ENCODE measurements at regions not wholly inside any gene's neighbourhood (a gene's known extent, or its start where the extent isn't known, plus 50 kb on each side); places are given as distances from the start of the nearest gene placed in this dataset.

- H3K4me3 ChIP-seq = peak overlapping the region; percentile 37
- H3K9me3 Mint-ChIP-seq = no peaks in the 10 kb centered on the region
- peaks cover 4% of the 10 kb centered on the region for H3K36me3 ChIP-seq
- TF ChIP-seq CTCF (IDR thresholded peaks at IDR 0.05) (no peak), EZH2phosphoT487 (IDR thresholded peaks at IDR 0.05) (no peak), EZH2 (IDR thresholded peaks at IDR 0.05) (no peak)
- peaks cover 65% of the 10 kb centered on the region for H3F3A ChIP-seq (ENCODE audit: low read depth)
- peak overlapping the region; percentile 76 for H3K4me2 ChIP-seq
- no peaks in the 10 kb centered on the region for H3K9me3 ChIP-seq (ENCODE audit: low read depth)
- peak overlapping the region; percentile 97 for H3K27ac Mint-ChIP-seq
- DNase-seq (ENCODE audit: low spot score) = no peak
- H3K4me1 ChIP-seq = peaks cover 92% of the 10 kb centered on the region
- H3K27me3 Mint-ChIP-seq (ENCODE audit: insufficient read depth, low read depth) = no peaks in the 10 kb centered on the region
- no peaks in the 10 kb centered on the region for H4K20me1 ChIP-seq (ENCODE audit: low read depth)
- H3K9ac ChIP-seq = no peak overlapping the region
- H3K27me3 ChIP-seq = no peaks in the 10 kb centered on the region
- peak overlapping the region; percentile 96 for H3K27ac ChIP-seq
- peaks cover 92% of the 10 kb centered on the region for H3K79me2 ChIP-seq (ENCODE audit: low read depth)
- peak overlapping the region; percentile 7 for H3K4me3 Mint-ChIP-seq
- H2AFZ ChIP-seq (replicated peaks) = no peak overlapping the region
- peaks cover 12% of the 10 kb centered on the region for H3K36me3 Mint-ChIP-seq
- H3K4me1 Mint-ChIP-seq = peaks cover 88% of the 10 kb centered on the region
These were observed 75.5 kb upstream of the IPO9 start for GRCh38 chr1:201753492-201753891.

- DNase-seq (ENCODE audit: low spot score) = no peak
- no peak overlapping the region for H3K4me3 Mint-ChIP-seq
- Histone ChIP-seq H3K9me3 (ENCODE audit: low read depth) (no peaks in the 10 kb centered on the region), H3K36me3 (peaks cover 4% of the 10 kb centered on the region), H3F3A (ENCODE audit: low read depth) (peaks cover 65% of the 10 kb centered on the region), H4K20me1 (ENCODE audit: low read depth) (no peaks in the 10 kb centered on the region), H3K4me3 (no peak overlapping the region), H3K27me3 (no peaks in the 10 kb centered on the region), H3K4me2 (peak overlapping the region; percentile 76), H2AFZ (replicated peaks) (no peak overlapping the region), H3K27ac (peak overlapping the region; percentile 96), H3K9ac (no peak overlapping the region), H3K79me2 (ENCODE audit: low read depth) (peaks cover 92% of the 10 kb centered on the region), H3K4me1 (peaks cover 92% of the 10 kb centered on the region)
- H3K9me3 Mint-ChIP-seq = no peaks in the 10 kb centered on the region
- H3K27ac Mint-ChIP-seq = peak overlapping the region; percentile 97
- peaks cover 88% of the 10 kb centered on the region for H3K4me1 Mint-ChIP-seq
- TF ChIP-seq CTCF (IDR thresholded peaks at IDR 0.05) (no peak), EZH2 (IDR thresholded peaks at IDR 0.05) (no peak), EZH2phosphoT487 (IDR thresholded peaks at IDR 0.05) (no peak)
- no peaks in the 10 kb centered on the region for H3K27me3 Mint-ChIP-seq (ENCODE audit: insufficient read depth, low read depth)
- peaks cover 12% of the 10 kb centered on the region for H3K36me3 Mint-ChIP-seq
These were observed 74.6 kb upstream of the IPO9 start for GRCh38 chr1:201754353-201754752.

GRCh38 chr1:201755200-201755599 is 73.8 kb upstream of the IPO9 start:
- Mint-ChIP-seq H3K27ac (no peak overlapping the region), H3K9me3 (no peaks in the 10 kb centered on the region), H3K4me1 (peaks cover 86% of the 10 kb centered on the region), H3K4me3 (no peak overlapping the region), H3K27me3 (ENCODE audit: insufficient read depth, low read depth) (no peaks in the 10 kb centered on the region), H3K36me3 (peaks cover 12% of the 10 kb centered on the region)
- peaks cover 65% of the 10 kb centered on the region for H3F3A ChIP-seq (ENCODE audit: low read depth)
- peaks cover 92% of the 10 kb centered on the region for H3K4me1 ChIP-seq
- TF ChIP-seq CTCF (IDR thresholded peaks at IDR 0.05) = no peak
- TF ChIP-seq EZH2phosphoT487 (IDR thresholded peaks at IDR 0.05) = no peak
- no peak for TF ChIP-seq EZH2 (IDR thresholded peaks at IDR 0.05)
- no peak overlapping the region for H3K4me3 ChIP-seq
- H3K9ac ChIP-seq = no peak overlapping the region
- H3K27me3 ChIP-seq = no peaks in the 10 kb centered on the region
- H4K20me1 ChIP-seq (ENCODE audit: low read depth) = no peaks in the 10 kb centered on the region
- no peak overlapping the region for H3K4me2 ChIP-seq
- H3K27ac ChIP-seq = no peak overlapping the region
- no peaks in the 10 kb centered on the region for H3K9me3 ChIP-seq (ENCODE audit: low read depth)
- H2AFZ ChIP-seq (replicated peaks) = no peak overlapping the region
- DNase-seq (ENCODE audit: low spot score) = no peak
- peaks cover 92% of the 10 kb centered on the region for H3K79me2 ChIP-seq (ENCODE audit: low read depth)
- peaks cover 4% of the 10 kb centered on the region for H3K36me3 ChIP-seq
